ENCODE measurements at regions not wholly inside any gene's neighbourhood (a gene's known extent, or its start where the extent isn't known, plus 50 kb on each side); places are given as distances from the start of the nearest gene placed in this dataset.

DNA sequence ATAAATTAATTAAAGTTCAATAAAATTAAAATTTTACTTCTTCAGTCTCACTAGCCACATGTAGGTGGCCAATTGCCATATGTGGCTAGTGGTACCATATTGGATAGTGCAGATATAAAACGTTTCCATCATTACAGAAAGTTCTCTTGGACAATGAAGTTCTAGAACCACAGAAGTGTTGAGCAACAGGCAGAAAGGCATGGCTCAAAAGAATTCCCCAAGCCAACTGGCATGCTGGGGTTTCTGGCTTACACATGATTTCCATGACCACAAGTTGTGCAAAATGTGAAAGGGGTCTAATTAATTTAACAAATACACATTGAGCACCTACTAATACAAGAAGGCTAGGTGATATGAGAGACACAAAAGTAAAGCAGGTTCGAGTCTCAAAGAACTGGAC lies 72.2 kb upstream of the CDC42BPA start:
- peaks cover 26% of the 10 kb centered on the region for H3K4me1 Mint-ChIP-seq (ENCODE audit: low read depth, unreplicated experiment)
- peaks cover 4% of the 10 kb centered on the region for H3K36me3 Mint-ChIP-seq (ENCODE audit: insufficient read depth, unreplicated experiment)

GRCh38 chr1:227388214-227389168 lies 70.2 kb upstream of the CDC42BPA start:
- Mint-ChIP-seq H3K4me3 (ENCODE audit: low read depth, unreplicated experiment) (no peak overlapping the region), H3K27me3 (ENCODE audit: unreplicated experiment) (no peaks in the 10 kb centered on the region), H3K4me1 (ENCODE audit: low read depth, unreplicated experiment) (peaks cover 25% of the 10 kb centered on the region), H3K36me3 (ENCODE audit: insufficient read depth, unreplicated experiment) (peaks cover 4% of the 10 kb centered on the region), H3K27ac (ENCODE audit: unreplicated experiment) (no peak overlapping the region), H3K9me3 (ENCODE audit: low read depth, unreplicated experiment) (no peaks in the 10 kb centered on the region)
- DNase-seq: no peak
- CTCF ChIA-PET: interaction anchor here (0.6 kb wide), 1 partner anchor 124 kb away, joined by 5 read pairs; no protein-coding TSS in a partner anchor
- intact Hi-C loops (cut with micrococcal nuclease; ENCODE audit: unreplicated experiment): no loop called here
- TF ChIP-seq, protein P1, sequence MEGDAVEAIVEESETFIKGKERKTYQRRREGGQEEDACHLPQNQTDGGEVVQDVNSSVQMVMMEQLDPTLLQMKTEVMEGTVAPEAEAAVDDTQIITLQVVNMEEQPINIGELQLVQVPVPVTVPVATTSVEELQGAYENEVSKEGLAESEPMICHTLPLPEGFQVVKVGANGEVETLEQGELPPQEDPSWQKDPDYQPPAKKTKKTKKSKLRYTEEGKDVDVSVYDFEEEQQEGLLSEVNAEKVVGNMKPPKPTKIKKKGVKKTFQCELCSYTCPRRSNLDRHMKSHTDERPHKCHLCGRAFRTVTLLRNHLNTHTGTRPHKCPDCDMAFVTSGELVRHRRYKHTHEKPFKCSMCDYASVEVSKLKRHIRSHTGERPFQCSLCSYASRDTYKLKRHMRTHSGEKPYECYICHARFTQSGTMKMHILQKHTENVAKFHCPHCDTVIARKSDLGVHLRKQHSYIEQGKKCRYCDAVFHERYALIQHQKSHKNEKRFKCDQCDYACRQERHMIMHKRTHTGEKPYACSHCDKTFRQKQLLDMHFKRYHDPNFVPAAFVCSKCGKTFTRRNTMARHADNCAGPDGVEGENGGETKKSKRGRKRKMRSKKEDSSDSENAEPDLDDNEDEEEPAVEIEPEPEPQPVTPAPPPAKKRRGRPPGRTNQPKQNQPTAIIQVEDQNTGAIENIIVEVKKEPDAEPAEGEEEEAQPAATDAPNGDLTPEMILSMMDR (IDR thresholded peaks at IDR 0.05; ENCODE audit: unreplicated experiment): no peak
- no TSS peak for BruUV-seq (replicated peaks)

More for the DNA sequence above, 72.2 kb upstream of the CDC42BPA start:
- no TSS peak for BruUV-seq (replicated peaks)
- H3K27me3 Mint-ChIP-seq (ENCODE audit: unreplicated experiment): no peaks in the 10 kb centered on the region
- H3K27ac Mint-ChIP-seq (ENCODE audit: unreplicated experiment): no peak overlapping the region
- no peak for DNase-seq
- no peak overlapping the region for H3K4me3 Mint-ChIP-seq (ENCODE audit: low read depth, unreplicated experiment)
- H3K9me3 Mint-ChIP-seq (ENCODE audit: low read depth, unreplicated experiment): no peaks in the 10 kb centered on the region
- intact Hi-C loops (cut with micrococcal nuclease; ENCODE audit: unreplicated experiment): no loop called here
- TF ChIP-seq, protein P1 (IDR thresholded peaks at IDR 0.05; ENCODE audit: unreplicated experiment): no peak
- CTCF ChIA-PET: no interaction called here

GRCh38 chr1:227379555-227379892 lies 61.2 kb upstream of the CDC42BPA start:
- no peaks in the 10 kb centered on the region for H3K27me3 Mint-ChIP-seq (ENCODE audit: unreplicated experiment)
- H3K36me3 Mint-ChIP-seq (ENCODE audit: insufficient read depth, unreplicated experiment): no peaks in the 10 kb centered on the region
- H3K4me3 Mint-ChIP-seq (ENCODE audit: low read depth, unreplicated experiment): no peak overlapping the region
- H3K4me1 Mint-ChIP-seq (ENCODE audit: low read depth, unreplicated experiment): no peaks in the 10 kb centered on the region
- no peak overlapping the region for H3K27ac Mint-ChIP-seq (ENCODE audit: unreplicated experiment)
- no peaks in the 10 kb centered on the region for H3K9me3 Mint-ChIP-seq (ENCODE audit: low read depth, unreplicated experiment)
- intact Hi-C loops (cut with micrococcal nuclease; ENCODE audit: unreplicated experiment): no loop called here
- no TSS peak for BruUV-seq (replicated peaks)
- CTCF ChIA-PET: no interaction called here
- no peak for DNase-seq
- TF ChIP-seq, protein P1 (IDR thresholded peaks at IDR 0.05; ENCODE audit: unreplicated experiment): no peak

DNA sequence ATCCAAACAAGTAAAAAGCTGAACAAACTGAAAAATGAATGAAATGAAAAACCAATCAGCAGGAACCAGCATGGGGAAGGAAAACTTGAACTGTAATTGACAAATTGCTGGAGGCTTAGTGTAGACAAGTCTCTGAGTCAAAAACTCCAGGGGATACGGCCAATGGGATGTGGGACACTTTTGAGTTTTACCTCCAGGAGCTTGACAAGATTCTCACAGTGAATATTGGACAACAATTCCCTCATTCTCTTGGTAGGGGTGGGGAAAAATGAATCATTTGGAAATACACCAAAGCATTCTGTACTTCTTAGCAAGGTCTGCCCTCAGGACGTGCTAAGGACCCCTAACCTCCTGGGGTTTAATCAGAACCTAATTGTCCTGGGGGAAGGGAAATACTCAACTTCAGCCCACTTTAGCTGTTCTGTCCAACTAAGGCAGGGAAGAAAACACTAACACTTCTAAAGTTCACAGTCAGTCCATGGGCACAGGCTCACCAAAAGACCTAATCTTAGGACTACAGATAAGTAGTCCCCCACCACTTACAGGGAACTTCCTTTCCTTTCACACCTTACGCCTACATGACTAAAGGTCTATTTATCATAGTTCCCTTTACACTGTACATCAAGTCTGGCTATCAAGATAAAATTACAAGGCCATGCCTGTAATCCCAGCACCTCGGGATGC lies 60.7 kb upstream of the CDC42BPA start:
- CTCF ChIA-PET: interaction anchor here (1.3 kb wide), 1 partner anchor 13 kb away, joined by 5 read pairs; no protein-coding TSS in a partner anchor
- no TSS peak for BruUV-seq (replicated peaks)
- no peak overlapping the region for H3K27ac Mint-ChIP-seq (ENCODE audit: unreplicated experiment)

More for the DNA sequence above, 60.7 kb upstream of the CDC42BPA start:
- Mint-ChIP-seq H3K27me3 (ENCODE audit: unreplicated experiment) (no peaks in the 10 kb centered on the region), H3K9me3 (ENCODE audit: low read depth, unreplicated experiment) (no peaks in the 10 kb centered on the region), H3K4me1 (ENCODE audit: low read depth, unreplicated experiment) (no peaks in the 10 kb centered on the region), H3K36me3 (ENCODE audit: insufficient read depth, unreplicated experiment) (no peaks in the 10 kb centered on the region), H3K4me3 (ENCODE audit: low read depth, unreplicated experiment) (no peak overlapping the region)
- no peak for DNase-seq
- TF ChIP-seq, protein P1 (IDR thresholded peaks at IDR 0.05; ENCODE audit: unreplicated experiment): no peak
- intact Hi-C loops (cut with micrococcal nuclease; ENCODE audit: unreplicated experiment): no loop called here
